HL-60/S4 treated with phorbol 12-myristate 13-acetate at 8.2 ng/mL for 4 days and 3 days (cell line): ENCODE measurements at regions not wholly inside any gene's neighbourhood (a gene's known extent, or its start where the extent isn't known, plus 50 kb on each side); places are given as distances from the start of the nearest gene placed in this dataset.

Experiments
- in situ Hi-C: fragments of 300-500 bp; cut with MboI; formaldehyde crosslinking; loops from 2 replicates; pipeline ENCODE4 v1.15.0; 2022; ENCODE audit warnings: low sequenced_read_pairs

DNA sequence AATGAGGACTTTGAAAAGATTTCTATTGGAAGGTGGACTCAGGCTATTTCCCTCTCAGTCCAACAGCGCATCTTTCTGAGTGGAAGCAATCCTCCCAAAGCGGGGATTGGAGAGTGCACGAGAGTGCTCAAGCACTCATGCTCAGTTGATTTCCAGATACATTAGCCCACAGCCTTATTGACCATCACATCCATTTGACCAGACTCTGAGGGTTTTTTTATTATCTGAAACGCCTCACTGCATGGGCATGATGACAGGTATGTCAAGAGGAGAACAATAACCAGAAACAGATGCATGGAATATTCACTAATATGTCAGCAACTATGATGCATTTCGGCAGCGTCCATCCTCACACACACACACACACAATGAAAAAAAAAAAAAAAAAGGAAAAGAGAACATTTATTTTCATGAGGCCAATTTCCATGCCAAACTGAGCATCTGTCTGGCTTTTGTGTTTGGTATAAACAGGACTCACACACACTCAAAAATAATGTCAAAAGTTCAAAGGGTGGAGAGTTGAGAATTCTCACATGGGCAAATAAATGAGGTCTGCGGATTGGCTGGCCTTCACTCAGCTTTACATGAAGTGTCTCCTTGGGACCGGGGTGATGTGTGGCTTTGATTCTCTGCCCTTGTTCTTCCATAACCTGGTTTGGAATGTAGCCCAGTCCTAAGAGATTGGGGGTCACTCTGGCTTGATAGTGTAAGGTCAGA is 371.6 kb downstream of the MCTP2 start:
- in situ Hi-C loops, result no loop called here

- in situ Hi-C loops, result no loop called here
Measured at GRCh38 chr15:94606286-94606685, 374.9 kb downstream of the MCTP2 start.

GRCh38 chr15:94607176-94607654 is 375.9 kb downstream of the MCTP2 start:
- in situ Hi-C loops, result no loop called here

DNA sequence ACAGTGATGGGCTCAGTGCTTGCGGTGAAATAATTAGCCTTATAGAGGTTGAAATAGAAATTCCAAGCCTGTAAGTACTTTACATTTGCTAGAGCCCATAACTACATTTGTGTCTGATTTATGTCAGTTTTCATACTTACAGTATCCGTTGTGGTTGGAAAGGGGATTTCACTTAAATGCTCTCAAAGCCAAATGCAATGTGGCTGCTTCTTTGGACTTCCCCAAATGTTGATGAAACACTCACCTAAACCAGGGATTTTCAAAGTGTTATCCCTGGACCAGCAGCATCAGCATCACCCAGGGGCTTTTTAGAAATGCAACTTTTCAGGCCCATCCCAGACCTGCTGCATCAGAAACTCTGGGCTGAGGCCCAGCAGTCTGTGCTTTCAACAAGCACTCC is 378.7 kb downstream of the MCTP2 start:
- in situ Hi-C loops, result no loop called here

DNA sequence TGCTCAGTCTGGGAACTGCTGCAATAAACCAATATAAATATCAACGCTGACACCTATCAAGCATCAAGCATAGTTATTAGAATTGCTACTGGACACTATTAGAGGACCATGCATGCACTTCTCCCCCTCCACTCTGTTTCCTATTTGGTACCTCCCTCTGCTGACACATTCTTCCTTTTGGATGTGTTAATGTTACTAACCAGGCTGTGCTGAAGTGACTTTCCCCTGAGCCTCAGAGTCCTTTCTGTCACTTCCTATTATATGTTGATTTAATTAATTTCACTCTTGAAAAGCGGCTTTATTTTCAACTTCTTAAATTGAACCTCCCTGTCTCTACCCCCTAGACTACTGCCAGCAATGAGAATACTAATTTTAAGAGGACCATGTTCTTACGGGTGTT is 379.1 kb downstream of the MCTP2 start:
- in situ Hi-C loops, result no loop called here

DNA sequence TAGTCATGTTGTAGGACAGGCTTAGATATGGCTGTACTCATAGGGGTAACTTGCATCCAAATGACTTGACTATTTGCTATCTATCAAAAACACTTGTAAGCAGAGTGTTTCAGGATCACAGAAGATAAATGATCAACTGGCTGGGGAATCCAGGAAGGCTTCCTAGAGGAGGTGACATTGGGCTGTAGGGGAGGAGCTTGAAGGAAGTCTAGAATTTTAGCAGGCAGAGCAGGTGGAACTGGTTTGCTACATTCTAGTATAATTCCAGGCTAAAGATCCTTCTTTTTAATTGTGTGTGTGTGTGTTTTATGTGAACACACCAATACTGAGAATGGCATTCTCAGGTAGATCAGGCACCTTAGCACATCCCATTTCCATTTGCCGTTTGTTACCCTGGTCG is 380.3 kb downstream of the MCTP2 start:
- in situ Hi-C loops, result no loop called here

GRCh38 chr15:94615688-94616087 is 384.3 kb downstream of the MCTP2 start:
- in situ Hi-C loops, result no loop called here

DNA sequence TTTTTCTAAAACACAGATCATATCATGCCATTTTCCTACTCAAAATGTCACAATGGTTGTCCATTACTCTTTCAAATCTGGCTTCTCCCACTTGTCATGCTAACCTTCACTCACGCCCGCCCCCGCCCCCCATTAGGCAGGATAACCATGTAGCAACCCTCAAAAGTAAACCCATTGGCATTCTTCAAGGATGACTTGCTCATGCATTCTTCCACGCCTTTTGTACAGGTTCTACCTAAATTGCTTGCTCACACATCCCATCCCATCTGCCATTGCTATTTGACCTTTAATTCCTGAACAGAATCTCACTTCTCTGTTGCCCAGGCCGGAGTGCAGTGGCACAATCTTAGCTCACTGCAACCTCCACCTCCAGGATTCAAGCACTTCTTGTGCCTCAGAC is 389.3 kb downstream of the MCTP2 start:
- in situ Hi-C loops, result no loop called here

DNA sequence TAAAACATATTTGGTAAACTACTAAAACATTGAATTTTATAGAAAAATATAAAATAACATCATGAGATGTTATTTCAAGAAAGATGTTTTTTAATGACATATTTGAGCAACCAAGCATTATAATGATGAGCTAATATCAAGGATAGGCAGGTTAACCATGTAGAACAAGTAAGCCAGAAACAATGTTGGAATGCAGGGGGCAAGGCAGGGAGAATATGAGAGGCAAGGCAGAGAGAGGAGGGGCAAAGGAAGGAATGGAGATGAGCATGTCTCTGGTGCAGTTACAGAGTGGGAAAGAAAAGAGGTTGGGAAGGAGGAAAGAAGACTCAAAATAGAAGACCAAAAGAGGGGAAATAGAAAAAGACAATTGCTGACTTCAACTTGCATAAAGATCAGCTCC is 390.4 kb downstream of the MCTP2 start:
- in situ Hi-C loops, result no loop called here

GRCh38 chr15:94626949-94627348 is 395.6 kb downstream of the MCTP2 start:
- in situ Hi-C loops, result no loop called here

GRCh38 chr15:94631608-94632007 is 400.2 kb downstream of the MCTP2 start:
- in situ Hi-C loops, result no loop called here

DNA sequence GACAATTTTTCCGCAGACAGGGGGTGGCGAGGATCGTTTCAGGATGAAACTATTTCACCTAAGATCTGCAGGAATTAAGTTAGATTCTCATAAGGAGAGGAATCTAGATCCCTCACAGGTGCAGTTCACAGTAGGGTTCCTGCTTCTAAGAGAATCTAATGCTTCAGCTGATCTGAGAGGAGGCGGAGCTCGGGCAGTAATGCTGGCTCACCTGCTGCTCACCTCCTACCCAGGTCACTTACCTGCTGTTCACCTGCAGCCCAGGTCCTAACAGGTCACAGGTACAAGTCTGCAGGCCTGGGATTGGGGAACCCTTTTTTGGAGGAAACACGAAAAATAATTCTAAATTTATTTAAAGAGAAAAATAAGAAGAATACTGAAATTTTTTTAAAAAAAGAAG is 406.8 kb downstream of the MCTP2 start:
- in situ Hi-C loops, result no loop called here

DNA sequence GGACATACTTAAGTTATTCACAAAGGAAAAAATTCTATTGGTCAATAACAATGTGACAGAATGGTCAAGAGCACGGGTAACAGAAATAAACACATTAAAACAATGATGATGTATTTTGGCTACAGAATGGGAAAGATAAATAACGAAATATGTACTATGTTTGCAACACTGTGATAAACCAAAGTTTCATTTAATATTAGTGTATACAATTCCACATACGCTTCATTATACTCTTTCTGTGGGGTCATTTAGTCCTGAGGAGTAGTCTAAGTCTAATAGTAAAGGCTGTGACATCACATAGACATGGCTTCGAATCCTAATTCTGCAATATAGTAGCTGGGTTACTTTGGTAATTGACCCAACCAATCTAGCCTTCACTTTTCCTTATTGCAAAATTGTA is 408.3 kb downstream of the MCTP2 start:
- in situ Hi-C loops, result no loop called here

- in situ Hi-C loops, result no loop called here
Measured at GRCh38 chr15:94644433-94644832, 413.1 kb downstream of the MCTP2 start.

DNA sequence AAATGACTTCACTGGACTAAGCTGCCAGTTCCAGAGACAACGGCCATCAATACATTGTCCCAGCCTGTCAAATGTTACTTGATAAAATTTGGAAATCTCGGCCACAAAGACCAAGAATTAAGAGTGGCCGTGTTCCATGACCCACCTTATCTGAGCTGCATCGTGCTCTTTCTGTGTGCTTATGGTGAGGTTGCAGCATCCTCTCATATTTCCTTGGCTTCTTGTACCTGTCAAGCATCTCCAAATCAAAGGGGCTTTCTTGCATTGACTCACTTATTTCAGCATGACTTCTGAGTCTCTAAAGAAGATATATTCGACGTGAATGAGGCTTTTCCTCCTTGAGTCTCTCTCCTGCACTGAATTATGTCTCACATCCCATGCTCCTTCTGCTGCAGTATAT is 421.7 kb downstream of the MCTP2 start:
- in situ Hi-C loops, result no loop called here

DNA sequence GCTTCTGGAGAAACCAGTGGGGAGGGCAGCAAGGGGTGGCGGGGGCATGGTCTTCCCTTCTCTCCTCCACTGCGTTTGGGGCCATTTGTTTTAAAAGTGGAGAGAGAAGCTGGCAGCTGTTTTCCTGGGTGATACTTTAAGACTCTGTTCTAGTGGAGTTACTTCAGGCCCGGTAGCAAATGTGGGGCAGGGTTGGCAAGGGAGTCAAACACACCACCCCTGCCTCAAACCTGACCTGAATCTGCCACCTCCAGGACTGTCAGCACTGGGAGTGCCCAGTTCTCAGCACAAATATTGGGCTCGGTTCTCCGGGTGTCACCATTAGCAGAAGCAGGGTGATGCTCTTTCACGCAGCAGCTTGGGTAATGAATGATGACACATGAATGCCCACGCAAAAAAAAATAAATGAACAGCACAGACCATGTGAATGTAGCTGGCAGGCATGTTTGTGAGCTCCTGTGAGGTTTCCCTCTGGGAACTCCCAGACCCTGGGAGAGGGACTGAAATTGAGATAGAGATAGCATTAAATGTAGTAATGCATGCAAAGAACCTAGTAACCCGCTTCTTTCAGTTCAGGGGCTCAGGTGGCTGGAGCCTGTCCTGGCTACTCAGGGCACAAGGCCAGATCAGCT is 424.0 kb downstream of the MCTP2 start:
- in situ Hi-C loops, result no loop called here

DNA sequence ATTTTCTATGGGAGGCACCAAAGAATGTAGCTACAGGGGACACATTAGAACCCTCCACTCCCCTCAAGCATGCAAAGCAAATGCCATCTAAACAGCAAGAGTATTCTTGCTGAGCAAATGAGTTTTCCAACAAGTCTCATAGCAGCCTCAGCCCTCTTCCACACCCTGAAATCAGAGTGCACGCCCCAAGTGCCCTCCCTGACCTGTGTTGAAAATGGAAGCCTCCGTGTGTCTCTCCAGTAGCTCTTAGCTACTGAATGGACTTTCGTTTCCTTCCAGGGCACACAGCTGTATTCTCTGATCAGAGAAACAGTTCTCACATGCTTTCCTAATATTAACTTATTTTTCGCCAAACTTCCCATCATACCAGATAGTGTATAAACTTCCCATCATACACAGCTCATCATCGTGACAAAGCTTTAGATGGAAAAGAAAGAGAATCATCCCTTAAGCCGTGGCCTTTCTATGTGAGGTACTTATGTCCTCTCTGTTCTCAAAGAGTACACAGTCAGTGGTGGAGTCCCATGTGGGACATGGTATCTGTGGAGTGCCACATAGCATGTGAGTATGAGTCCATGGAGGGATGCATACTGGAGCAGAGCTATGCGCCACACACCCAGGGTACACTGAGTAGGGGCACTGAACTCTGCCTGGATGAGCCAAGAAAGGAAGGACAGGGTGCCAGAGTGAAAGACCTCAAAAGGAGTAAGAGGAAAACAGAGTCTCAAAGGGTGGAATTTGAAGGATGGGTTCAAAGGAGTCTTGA is 434.5 kb downstream of the MCTP2 start:
- in situ Hi-C loops, result no loop called here

DNA sequence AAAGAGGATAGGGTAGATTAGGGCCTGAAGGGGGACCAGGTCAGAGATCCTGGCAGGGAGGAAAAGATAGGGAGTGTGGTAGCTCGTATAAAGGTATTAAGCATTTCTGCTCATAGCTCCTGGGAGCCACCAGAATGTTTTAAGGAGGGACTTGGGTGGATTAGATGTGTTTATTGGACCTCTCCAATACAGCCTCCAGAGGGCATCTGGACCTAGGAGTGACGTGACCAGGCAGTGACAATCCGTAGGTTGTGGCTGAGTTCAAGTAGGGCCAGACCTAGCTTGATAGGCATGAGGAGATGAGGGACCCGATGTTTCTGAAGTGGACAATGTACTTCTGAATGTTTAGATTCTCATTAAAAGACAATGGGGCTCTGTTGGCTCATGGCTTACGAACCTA is 435.2 kb downstream of the MCTP2 start:
- in situ Hi-C loops, result no loop called here

DNA sequence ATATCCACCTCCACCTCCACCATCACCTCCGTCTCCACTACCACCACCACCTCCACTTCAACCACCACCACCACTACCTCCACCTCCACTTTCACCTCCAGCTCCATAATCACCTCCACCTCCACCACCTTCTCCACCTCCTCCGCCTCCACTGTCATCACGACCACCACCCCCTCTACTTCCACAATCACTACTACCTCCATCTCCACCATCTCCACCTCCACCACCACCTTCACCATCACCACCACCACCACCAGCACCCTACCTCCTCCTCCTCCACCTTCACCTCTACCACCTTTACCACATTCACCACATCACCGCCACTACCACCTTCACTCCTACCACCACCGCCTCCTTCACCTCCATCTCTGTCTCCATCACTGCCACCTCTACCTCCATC is 435.7 kb downstream of the MCTP2 start:
- in situ Hi-C loops, result no loop called here

DNA sequence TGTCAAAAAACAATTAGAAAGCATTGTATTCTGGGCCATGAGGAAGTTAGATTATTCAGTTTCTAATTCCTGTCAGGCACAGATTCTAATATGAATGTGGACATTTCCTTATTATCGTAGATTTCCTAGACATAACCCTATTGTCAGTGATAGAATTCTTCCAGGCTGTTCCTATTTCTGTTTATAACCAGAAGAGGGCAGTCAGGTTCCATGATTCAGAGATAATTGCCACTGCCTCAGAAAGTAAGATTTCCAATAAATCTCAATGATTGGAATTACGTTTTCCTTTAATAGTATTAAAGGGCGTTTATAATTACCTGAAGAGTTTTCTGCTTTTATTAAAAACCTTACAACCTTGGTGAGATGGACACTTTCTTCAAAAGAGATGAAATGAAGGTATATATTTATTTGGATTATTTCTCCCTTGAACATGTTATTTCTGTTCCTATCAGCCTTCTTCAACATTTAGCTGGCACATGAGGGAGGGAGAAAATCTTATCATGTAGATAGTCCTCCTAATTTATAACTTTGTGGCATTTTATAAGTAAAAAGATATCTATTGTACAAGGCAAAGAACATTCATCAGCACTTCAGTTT is 439.2 kb downstream of the MCTP2 start:
- in situ Hi-C loops, result no loop called here

DNA sequence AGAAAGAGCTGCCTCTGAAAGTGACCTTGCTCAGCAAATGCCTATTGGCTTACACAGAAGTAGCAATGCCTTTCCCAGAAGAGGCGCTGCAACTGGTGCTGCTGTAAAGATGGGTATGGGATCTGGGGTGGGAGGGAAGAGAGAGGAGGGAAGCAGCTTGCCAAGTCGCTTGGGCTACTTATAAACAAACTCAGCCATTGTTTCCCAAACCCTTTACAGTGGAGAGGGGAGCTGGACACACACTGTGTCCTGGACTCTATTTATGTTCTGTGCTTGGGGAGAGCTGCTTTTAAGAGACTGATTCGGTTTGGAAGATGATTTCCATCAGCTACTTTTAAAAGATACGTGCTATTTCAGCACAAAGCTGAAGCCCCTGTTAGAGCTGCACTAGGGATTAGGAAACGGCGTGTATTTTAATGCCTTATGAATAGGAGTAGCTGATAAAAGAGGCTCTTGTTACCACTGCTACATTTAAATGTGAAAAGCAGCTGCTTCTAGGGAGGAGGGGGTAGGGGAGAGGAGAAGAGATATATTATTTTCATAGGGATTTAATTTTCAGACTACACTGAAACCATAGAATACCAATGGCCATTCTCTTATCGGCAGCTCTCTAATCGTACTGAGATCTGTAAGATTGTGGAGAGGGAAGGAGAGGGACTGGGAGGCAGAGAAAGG is 440.6 kb downstream of the MCTP2 start:
- in situ Hi-C loops, result no loop called here
